NCI-H345 treated with DMSO at 0.1 percent for 48 hours (cell line): ENCODE measurements at regions not wholly inside any gene's neighbourhood (a gene's known extent, or its start where the extent isn't known, plus 50 kb on each side); places are given as distances from the start of the nearest gene placed in this dataset.
"Not testable (repeated sequence)": the region's sequence is repeated elsewhere in the genome, so short reads cannot be mapped to it uniquely, and the experiment has no call there.

Experiments used
- DNase-seq: peaks from one replicate; lab custom pipeline; 2025; ENCODE audit not compliant: unreplicated experiment; lab: John Stamatoyannopoulos, UW

GRCh38 chr2:111282162-111282561 is 161.4 kb downstream of the BCL2L11 start:
- not testable (repeated sequence) for DNase-seq

- not testable (repeated sequence) for DNase-seq
Measured at GRCh38 chr2:111287646-111288568, 167.2 kb downstream of the BCL2L11 start.

GRCh38 chr2:111290370-111290769 is 169.7 kb downstream of the BCL2L11 start:
- DNase-seq, result not testable (repeated sequence)

GRCh38 chr2:111291566-111291965 is 170.9 kb downstream of the BCL2L11 start:
- not testable (repeated sequence) for DNase-seq

- not testable (repeated sequence) for DNase-seq
Measured at GRCh38 chr2:111292232-111292968, 171.7 kb downstream of the BCL2L11 start.

- not testable (repeated sequence) for DNase-seq
Measured at GRCh38 chr2:111294699-111295098, 174.0 kb downstream of the BCL2L11 start.

- DNase-seq, result not testable (repeated sequence)
Measured at GRCh38 chr2:111296122-111296804, 175.5 kb downstream of the BCL2L11 start.

GRCh38 chr2:111297128-111297527 is 176.4 kb downstream of the BCL2L11 start:
- not testable (repeated sequence) for DNase-seq

- not testable (repeated sequence) for DNase-seq
Measured at GRCh38 chr2:111298927-111299326, 178.2 kb downstream of the BCL2L11 start.

GRCh38 chr2:111299635-111300034 is 178.9 kb downstream of the BCL2L11 start:
- not testable (repeated sequence) for DNase-seq

GRCh38 chr2:111301677-111302076 is 181.0 kb downstream of the BCL2L11 start:
- not testable (repeated sequence) for DNase-seq

GRCh38 chr2:111302397-111303218 is 181.9 kb downstream of the BCL2L11 start:
- DNase-seq, result not testable (repeated sequence)

GRCh38 chr2:111307302-111307701 is 186.6 kb downstream of the BCL2L11 start:
- not testable (repeated sequence) for DNase-seq

GRCh38 chr2:111309231-111310075 is 188.7 kb downstream of the BCL2L11 start:
- not testable (repeated sequence) for DNase-seq

GRCh38 chr2:111310395-111310794 is 189.7 kb downstream of the BCL2L11 start:
- DNase-seq, result not testable (repeated sequence)

GRCh38 chr2:111311568-111311967 is 190.9 kb downstream of the BCL2L11 start:
- DNase-seq, result not testable (repeated sequence)

- DNase-seq, result not testable (repeated sequence)
Measured at GRCh38 chr2:111312897-111313607, 192.3 kb downstream of the BCL2L11 start.

GRCh38 chr2:111313711-111314110 is 193.0 kb downstream of the BCL2L11 start:
- DNase-seq, result not testable (repeated sequence)
